Natural killer cell (primary cell): ENCODE measurements at regions not wholly inside any gene's neighbourhood (a gene's known extent, or its start where the extent isn't known, plus 50 kb on each side); places are given as distances from the start of the nearest gene placed in this dataset.

Source experiments
- ATAC-seq, 3 donors: fragments of 150-1000 bp in 2 of 3; fragments of 200-7000 bp in 1 of 3; cut with Tn5 transposase; 1 replicate in 1 of 3; 2 replicates in 2 of 3; pipeline ENCODE4 v1.10.0; 2021; ENCODE audit warnings: mild to moderate bottlenecking in 2 of 3, moderate library complexity in 2 of 3
- DNase-seq, 2 donors: peaks; one replicate each; pipeline versions ENCODE4 v3.0.0 to v3.0.0-alpha.2; 2013 to 2021; ENCODE audit warnings: mixed read lengths in 1 of 2
- H3K27ac ChIP-seq: one replicate; pipeline ENCODE4 v1.5.1; 2013; ENCODE audit warnings: mild to moderate bottlenecking, low read length
- H3K27me3 ChIP-seq: one replicate; pipeline ENCODE4 v1.6.1; 2013; ENCODE audit warnings: low read length; ENCODE audit not compliant: control insufficient read depth, insufficient read depth
- H3K36me3 ChIP-seq: one replicate; pipeline ENCODE4 v1.6.1; 2013; ENCODE audit warnings: low read length; ENCODE audit not compliant: control insufficient read depth, insufficient read depth
- H3K4me1 ChIP-seq: one replicate; pipeline ENCODE4 v1.6.1; 2013; ENCODE audit warnings: low read length; ENCODE audit not compliant: control insufficient read depth, insufficient read depth
- H3K4me3 ChIP-seq: one replicate; pipeline ENCODE4 v1.5.1; 2013; ENCODE audit warnings: low read length
- H3K9me3 ChIP-seq: one replicate; pipeline ENCODE4 v1.6.1; 2013; ENCODE audit warnings: low read length; ENCODE audit not compliant: control insufficient read depth, insufficient read depth
- H3K27ac Mint-ChIP-seq, 2 donors: one replicate each; pipeline ENCODE4 v1.8.0; 2022; ENCODE audit warnings: mild to moderate bottlenecking in 2 of 2, mixed read lengths in 2 of 2, moderate library complexity in 1 of 2
- H3K27me3 Mint-ChIP-seq, 2 donors: one replicate each; pipeline ENCODE4 v1.8.0; 2022; ENCODE audit warnings: low read depth in 2 of 2, mixed read lengths in 2 of 2
- H3K36me3 Mint-ChIP-seq: one replicate; pipeline ENCODE4 v1.8.0; 2022; ENCODE audit warnings: mixed read lengths
- H3K4me1 Mint-ChIP-seq, 2 donors: one replicate each; pipeline ENCODE4 v1.8.0; 2022; ENCODE audit warnings: mixed read lengths in 2 of 2
- H3K4me3 Mint-ChIP-seq: one replicate; pipeline ENCODE4 v1.8.0; 2022; ENCODE audit warnings: mild to moderate bottlenecking, moderate library complexity, mixed read lengths
- H3K9me3 Mint-ChIP-seq, 2 donors: one replicate each; pipeline ENCODE4 v1.8.0; 2022; ENCODE audit warnings: mixed read lengths in 2 of 2
- CTCF ChIP-seq: fragments of 200-600 bp; IDR thresholded peaks from one replicate; pipeline ENCODE4 v1.8.0; 2022; ENCODE audit warnings: antibody characterized with exemption
- WGBS: methylation state at CpG from one replicate; pipeline ENCODE4 v1.1.7; 2013; ENCODE audit warnings: missing lambda C conversion rate; ENCODE audit not compliant: insufficient coverage; 5-methylcytosine and 5-hydroxymethylcytosine counted together
- intact Hi-C: fragments of 100-400 bp; cut with micrococcal nuclease; formaldehyde crosslinking; loops from one replicate; pipeline ENCODE4 v1.14.2; 2022

DNA sequence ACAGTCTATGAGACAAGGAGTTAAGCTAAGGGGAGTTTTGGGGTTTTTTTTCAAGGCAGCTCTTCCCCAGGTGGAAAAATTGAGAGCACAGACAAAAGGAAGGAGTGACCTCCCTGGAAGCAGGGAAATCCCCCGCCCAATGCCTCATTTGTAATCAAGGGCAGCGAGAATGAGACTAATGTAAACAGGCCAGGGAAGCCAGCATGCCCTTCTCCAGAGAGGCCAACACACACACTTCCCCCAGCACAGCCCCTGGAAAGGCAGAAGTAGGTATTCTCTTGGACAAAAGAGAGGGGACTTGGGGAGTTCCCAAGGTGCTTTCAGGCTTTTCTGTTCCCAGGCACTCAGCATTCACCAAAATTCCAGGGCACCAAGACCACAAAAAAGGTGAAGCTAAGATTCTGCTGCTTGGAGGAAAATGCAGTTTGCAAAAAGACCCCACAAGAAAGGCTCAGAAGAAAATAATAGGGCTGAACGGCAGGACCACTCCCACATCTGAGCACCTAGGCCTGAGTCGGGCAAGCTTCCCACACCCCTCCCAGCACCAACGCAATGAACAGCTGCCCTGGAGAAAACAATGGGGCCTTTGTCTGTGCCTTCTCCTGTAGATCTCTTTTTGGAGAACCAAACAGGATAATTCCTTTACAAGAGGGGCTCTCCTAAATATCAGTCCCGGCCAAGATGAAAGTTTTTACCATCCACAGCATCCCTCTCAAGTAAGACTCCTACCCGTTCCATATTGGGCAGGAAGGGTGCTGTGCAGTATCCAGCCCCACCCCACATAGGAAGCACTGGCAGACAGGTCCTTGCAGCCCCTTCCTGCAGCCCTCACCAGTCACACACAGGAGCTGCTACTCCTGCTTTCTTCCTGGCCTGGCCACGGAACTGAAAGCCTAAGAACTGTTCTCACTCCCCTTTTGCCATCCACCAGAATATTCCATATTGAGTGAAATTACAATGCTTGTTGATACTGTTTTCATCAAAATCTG, 70.7 kb upstream of the AKIP1 start:
- Histone ChIP-seq H3K9me3 (no peaks in the 10 kb centered on the region), H3K27me3 (peaks cover 2% of the 10 kb centered on the region), H3K4me3 (no peak overlapping the region), H3K36me3 (no peaks in the 10 kb centered on the region), H3K27ac (no peak overlapping the region), H3K4me1 (no peaks in the 10 kb centered on the region)
- Mint-ChIP-seq H3K4me1 (no peaks in the 10 kb centered on the region), H3K27ac (no peak overlapping the region), H3K9me3 (no peaks in the 10 kb centered on the region), H3K36me3 (no peaks in the 10 kb centered on the region), H3K27me3 (peaks cover 10 to 18% of the 10 kb centered on the region in 2 donors), H3K4me3 (no peak overlapping the region)
- ATAC-seq (no peak), DNase-seq (no peak)
- WGBS = 83% methylated on average over 7 of the region's 8 CpGs
- TF ChIP-seq CTCF = no peak
- intact Hi-C loops = no loop called here

DNA sequence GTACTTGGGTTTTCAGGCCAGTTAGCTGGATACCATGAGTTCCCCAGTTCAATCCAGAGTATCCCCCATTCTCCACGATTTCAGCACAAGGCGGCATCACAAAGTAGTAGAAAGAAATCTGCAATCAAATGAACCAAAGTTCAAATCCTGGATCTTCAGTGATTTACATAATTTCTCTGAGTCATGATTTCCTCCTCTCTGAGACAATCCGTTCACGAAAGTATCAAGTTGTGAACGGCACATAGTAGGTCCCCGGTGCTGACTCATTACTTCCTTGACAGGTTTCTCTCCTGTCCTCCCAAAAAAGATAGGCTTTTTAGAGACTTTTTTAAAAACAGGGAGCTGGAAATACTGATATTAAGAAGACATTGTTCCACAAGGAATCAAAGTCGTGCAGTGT, 69.1 kb upstream of the AKIP1 start:
- no peak overlapping the region for H3K27ac ChIP-seq
- no peaks in the 10 kb centered on the region for H3K4me1 ChIP-seq
- intact Hi-C loops = no loop called here
- H3K27ac Mint-ChIP-seq = no peak overlapping the region
- H3K27me3 Mint-ChIP-seq = peaks cover 21 to 23% of the 10 kb centered on the region in 2 donors
- no peaks in the 10 kb centered on the region for H3K36me3 ChIP-seq
- H3K9me3 Mint-ChIP-seq = no peaks in the 10 kb centered on the region
- H3K4me3 ChIP-seq = no peak overlapping the region
- whole genome bisulfite sequencing = 77% methylated on average over 7 of the region's 7 CpGs
- H3K4me1 Mint-ChIP-seq = no peaks in the 10 kb centered on the region
- no peak overlapping the region for H3K4me3 Mint-ChIP-seq
- ATAC-seq = no peak
- H3K36me3 Mint-ChIP-seq = no peaks in the 10 kb centered on the region
- TF ChIP-seq CTCF = no peak
- no peak for DNase-seq
- peaks cover 1% of the 10 kb centered on the region for H3K27me3 ChIP-seq
- H3K9me3 ChIP-seq = no peaks in the 10 kb centered on the region

GRCh38 chr11:8858808-8859207, 52.2 kb upstream of the AKIP1 start:
- Mint-ChIP-seq H3K27ac (no peak overlapping the region), H3K27me3 (peaks cover 14 to 44% of the 10 kb centered on the region in 2 donors), H3K36me3 (no peaks in the 10 kb centered on the region), H3K4me1 (peaks cover 0 to 5% of the 10 kb centered on the region in 2 donors), H3K4me3 (no peak overlapping the region), H3K9me3 (no peaks in the 10 kb centered on the region)
- Histone ChIP-seq H3K27ac (no peak overlapping the region), H3K36me3 (no peaks in the 10 kb centered on the region), H3K27me3 (peaks cover 3% of the 10 kb centered on the region), H3K4me1 (peaks cover 9% of the 10 kb centered on the region), H3K9me3 (no peaks in the 10 kb centered on the region), H3K4me3 (no peak overlapping the region)
- 76% methylated on average over 2 of the region's 2 CpGs for WGBS
- no peak for TF ChIP-seq CTCF
- intact Hi-C loops = no loop called here
- no peak for DNase-seq
- ATAC-seq = no peak
